ENCODE measurements at regions not wholly inside any gene's neighbourhood (a gene's known extent, or its start where the extent isn't known, plus 50 kb on each side); places are given as distances from the start of the nearest gene placed in this dataset.

DNA sequence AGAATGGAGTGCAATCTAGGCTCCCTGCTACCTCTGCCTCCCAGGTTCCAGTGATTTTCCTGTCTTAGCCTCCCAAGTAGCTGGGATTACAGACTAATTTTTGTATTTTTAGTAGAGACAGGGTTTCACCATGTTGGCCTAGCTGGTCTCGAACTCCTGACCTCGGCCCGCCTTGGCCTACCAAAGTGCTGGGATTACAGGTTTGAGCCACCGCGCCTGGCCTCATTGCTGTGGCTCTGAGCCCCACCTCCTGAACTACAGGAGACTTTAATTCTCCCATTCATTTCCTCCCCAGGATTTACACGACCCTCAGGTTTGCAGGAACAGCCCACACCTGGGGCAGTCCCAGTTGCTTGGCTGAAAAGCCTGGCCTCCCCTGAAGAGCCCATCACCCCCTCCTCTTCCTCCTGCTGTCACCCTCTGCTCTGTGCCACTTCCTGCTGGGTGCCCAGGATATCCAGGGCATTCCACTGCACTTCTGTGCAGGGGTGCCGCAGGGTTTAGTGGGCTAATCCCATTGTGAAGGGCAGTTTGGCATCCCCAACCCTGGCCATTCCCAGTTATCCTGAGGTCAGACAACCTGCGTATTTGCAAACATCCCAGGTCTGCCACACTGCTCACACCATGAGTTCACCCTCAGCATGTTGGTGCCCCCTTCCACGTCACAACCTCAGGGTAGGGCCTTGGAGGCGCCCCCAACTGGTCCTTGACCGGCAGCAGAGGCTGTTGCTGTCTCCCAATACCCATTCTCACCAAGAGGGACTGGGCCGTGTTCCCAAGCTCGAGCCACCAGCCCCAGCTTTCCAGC lies 265.0 kb upstream of the IRX4 start:
- no peak for DNase-seq (ENCODE audit: low read depth)

- DNase-seq (ENCODE audit: low read depth), result no peak
Measured at GRCh38 chr5:2143646-2144353, 261.1 kb upstream of the IRX4 start.

- no peak for DNase-seq (ENCODE audit: low read depth)
Measured at GRCh38 chr5:2143088-2143487, 260.4 kb upstream of the IRX4 start.

DNA sequence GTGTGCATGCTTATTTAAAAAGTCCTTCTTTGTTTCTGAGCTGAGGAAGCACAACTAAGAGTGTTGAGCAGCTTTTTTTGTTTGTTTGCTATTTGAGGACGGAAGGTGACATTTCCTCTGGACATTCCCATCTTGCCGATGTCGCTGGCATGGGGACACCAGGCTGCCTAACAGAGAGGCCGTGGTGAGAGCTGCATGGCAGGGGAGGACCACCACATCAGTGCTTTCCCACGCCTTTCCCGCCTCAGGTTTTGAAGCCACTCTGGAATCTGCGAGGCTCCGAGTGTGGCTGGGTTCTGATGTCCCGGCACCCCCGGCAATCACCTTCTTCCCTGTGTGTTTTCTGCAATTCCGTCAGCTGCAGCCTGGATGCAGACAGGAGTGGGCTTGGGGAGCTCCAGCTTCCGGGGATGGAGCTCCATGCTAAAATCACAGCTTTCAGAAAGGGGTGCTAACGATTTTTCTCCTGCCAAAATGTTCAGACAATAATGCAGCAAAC lies 259.8 kb upstream of the IRX4 start:
- DNase-seq (ENCODE audit: low read depth), result no peak

GRCh38 chr5:2141254-2142000 lies 258.7 kb upstream of the IRX4 start:
- no peak for DNase-seq (ENCODE audit: low read depth)

DNA sequence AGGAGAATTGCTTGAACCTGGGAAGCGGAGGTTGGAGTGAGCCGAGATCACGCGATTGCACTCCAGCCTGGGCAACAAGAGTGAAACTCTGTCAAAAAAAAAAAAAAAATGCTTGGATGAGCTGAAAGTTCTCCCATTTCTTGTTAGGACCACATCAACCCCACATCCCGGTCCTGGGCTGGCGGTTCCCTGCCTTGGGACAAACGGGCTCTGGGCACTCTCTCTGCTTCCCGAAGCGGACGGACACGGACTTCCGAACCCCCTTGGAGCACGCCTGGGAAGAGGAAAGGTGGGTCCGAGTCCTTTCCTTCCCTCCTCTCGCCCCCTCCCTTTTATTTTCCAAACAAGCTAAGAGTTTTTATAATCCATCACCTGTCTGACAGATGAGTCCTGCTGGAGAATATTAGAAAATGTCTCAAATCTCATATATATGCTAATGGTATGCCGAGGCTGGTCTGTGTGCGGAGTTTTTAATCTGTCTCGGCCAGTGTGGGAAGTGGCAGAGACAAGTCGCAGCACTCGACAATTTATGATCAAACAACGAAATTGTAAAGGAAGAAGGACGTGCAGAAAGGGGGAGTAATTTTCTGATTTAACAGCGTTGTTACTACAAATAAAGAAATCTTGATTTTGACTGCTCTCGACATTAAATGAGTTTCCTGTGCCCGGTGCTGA lies 257.9 kb upstream of the IRX4 start:
- no peak for DNase-seq (ENCODE audit: low read depth)

GRCh38 chr5:2139478-2139877 lies 256.8 kb upstream of the IRX4 start:
- DNase-seq (ENCODE audit: low read depth), result no peak

- no peak for DNase-seq (ENCODE audit: low read depth)
Measured at GRCh38 chr5:2138896-2139295, 256.2 kb upstream of the IRX4 start.

- DNase-seq (ENCODE audit: low read depth), result no peak
Measured at GRCh38 chr5:2137444-2138050, 254.8 kb upstream of the IRX4 start.

- no peak for DNase-seq (ENCODE audit: low read depth)
Measured at GRCh38 chr5:2136728-2137333, 254.1 kb upstream of the IRX4 start.

GRCh38 chr5:2135833-2136232 lies 253.1 kb upstream of the IRX4 start:
- DNase-seq (ENCODE audit: low read depth), result no peak

DNA sequence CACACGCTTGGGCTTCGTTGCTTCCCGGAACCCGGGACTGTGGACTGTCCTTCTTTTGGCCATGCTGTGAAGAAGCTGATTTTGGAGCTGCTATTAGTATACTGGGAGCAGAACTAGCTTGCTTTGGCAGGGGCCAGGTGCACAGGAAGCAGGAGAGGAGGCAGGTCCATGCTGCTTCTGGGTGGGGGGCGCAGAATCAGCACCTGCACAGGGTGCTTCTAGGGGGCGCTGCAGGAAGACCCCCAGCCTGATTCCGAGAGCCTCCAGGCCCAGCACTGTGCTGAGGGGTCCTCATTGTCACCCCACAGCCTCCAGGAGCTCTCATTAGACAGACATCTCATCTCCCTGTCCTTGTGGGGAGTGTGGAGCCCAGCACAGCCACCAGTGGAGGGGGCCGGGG lies 252.6 kb upstream of the IRX4 start:
- DNase-seq (ENCODE audit: low read depth), result no peak

GRCh38 chr5:2134543-2135292 lies 252.0 kb upstream of the IRX4 start:
- DNase-seq (ENCODE audit: low read depth), result no peak

- no peak for DNase-seq (ENCODE audit: low read depth)
Measured at GRCh38 chr5:2133936-2134335, 251.2 kb upstream of the IRX4 start.

DNA sequence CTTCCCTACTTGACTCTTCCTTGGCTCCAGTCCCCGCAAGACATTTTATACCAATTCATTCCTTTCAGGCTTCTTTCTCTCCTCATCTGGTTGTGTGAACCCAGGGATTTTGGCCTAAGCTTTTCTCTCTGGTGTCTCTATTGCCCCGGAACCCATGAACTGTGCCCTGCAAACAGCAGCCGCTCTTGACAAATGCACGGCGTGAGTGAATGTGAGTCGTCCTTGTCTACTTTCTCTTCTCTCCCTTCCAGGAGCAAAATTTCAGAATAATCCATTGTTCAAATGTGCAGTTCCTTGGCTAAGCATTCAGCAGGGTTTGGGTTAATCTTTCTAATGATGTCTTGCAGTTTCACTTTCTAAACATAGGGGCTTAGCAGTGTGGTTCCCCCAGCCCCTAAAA lies 250.4 kb upstream of the IRX4 start:
- no peak for DNase-seq (ENCODE audit: low read depth)

GRCh38 chr5:2132497-2132847 lies 249.7 kb upstream of the IRX4 start:
- no peak for DNase-seq (ENCODE audit: low read depth)

DNA sequence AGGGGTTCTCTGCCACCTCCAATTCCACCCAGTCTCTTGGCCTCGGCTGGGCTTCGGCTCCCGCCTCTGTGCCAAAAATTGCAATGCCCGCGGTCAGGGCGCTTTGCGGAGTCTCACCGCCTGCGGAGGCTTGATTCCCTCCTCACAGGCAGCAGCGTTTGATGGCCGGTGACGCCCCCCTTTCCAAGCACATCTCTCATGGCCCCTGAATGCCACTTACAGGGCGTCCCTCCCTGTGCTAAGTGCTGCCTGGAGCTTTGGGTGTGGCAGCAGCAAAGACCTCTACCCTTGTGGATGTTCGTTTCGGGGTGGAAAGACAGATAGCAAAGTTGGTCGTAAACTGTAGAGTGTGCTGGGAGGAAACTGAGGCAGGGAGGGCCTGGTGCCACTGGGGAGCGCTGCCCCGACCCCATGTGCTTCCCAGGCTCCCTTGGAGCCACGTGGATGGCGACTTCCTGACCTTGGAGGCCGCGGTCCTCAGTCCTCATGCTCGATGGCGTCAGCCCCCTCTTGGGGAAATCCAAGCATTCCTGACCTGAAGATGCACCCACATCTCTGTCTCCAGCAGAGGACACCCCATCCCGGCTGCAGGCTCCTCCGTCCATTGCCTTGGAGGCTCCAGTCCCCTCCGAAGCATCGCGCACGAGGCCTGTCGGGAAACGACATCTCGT lies 249.2 kb upstream of the IRX4 start:
- DNase-seq (ENCODE audit: low read depth), result no peak

DNA sequence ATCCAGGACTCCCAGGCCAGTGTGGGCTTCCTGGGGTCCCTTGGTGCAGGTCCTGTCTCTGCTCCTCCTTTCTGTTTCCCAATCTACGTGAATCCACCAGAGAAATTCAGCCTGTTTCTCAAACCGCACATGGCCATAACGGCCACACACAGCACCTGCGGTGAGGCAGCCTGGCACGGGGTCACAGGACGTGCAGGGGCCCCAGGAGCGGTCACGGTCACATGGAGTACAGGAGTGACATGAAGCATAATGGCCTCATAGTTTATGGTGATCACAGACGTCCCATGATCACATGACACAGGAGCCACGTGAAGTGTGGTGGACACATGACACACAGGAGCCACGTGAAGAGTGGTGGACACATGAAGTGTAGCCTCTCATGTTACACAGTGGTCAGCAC lies 248.5 kb upstream of the IRX4 start:
- no peak for DNase-seq (ENCODE audit: low read depth)

DNA sequence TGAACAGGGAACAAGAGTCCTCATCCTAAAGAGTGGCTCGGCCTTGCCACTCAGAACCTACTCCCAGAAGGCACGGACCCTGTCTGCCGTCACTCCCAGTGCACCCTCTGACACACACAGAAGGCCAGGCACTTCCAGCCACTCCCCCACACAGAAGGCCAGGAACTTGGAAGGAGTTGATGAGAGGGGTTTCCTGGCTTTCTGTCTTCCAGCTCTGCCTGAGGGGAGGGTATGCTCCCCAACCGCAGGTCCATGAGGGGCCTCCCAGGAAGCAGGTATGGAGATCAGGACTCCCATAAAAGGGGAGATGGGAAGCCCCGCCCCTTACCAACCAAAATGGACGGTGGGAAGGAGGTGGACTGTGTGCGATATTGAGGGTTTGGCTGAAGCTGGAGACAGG lies 247.6 kb upstream of the IRX4 start:
- no peak for DNase-seq (ENCODE audit: low read depth)
